ENCODE measurements at regions not wholly inside any gene's neighbourhood (a gene's known extent, or its start where the extent isn't known, plus 50 kb on each side); places are given as distances from the start of the nearest gene placed in this dataset.

GRCh38 chr7:156178214-156178613 is 366.0 kb upstream of the SHH start:
- no peak for TF ChIP-seq CTCF (IDR thresholded peaks at IDR 0.05; ENCODE audit: poor library complexity)
- TF ChIP-seq EZH2phosphoT487 (IDR thresholded peaks at IDR 0.05; ENCODE audit: low read depth, severe bottlenecking, unreplicated experiment), result no peak
- no peak for TF ChIP-seq EZH2 (IDR thresholded peaks at IDR 0.05; ENCODE audit: borderline replicate concordance)

Measured in hepatocyte (in vitro differentiated cells).